ENCODE measurements at regions not wholly inside any gene's neighbourhood (a gene's known extent, or its start where the extent isn't known, plus 50 kb on each side); places are given as distances from the start of the nearest gene placed in this dataset.
"Not testable (repeated sequence)": the region's sequence is repeated elsewhere in the genome, so short reads cannot be mapped to it uniquely, and the experiment has no call there.

- no peak for ATAC-seq
- TF ChIP-seq, protein P1, sequence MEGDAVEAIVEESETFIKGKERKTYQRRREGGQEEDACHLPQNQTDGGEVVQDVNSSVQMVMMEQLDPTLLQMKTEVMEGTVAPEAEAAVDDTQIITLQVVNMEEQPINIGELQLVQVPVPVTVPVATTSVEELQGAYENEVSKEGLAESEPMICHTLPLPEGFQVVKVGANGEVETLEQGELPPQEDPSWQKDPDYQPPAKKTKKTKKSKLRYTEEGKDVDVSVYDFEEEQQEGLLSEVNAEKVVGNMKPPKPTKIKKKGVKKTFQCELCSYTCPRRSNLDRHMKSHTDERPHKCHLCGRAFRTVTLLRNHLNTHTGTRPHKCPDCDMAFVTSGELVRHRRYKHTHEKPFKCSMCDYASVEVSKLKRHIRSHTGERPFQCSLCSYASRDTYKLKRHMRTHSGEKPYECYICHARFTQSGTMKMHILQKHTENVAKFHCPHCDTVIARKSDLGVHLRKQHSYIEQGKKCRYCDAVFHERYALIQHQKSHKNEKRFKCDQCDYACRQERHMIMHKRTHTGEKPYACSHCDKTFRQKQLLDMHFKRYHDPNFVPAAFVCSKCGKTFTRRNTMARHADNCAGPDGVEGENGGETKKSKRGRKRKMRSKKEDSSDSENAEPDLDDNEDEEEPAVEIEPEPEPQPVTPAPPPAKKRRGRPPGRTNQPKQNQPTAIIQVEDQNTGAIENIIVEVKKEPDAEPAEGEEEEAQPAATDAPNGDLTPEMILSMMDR (IDR thresholded peaks at IDR 0.05) = no peak
- no peak overlapping the region for H3K4me3 Mint-ChIP-seq
- H3K27ac Mint-ChIP-seq = no peak overlapping the region
- peaks cover 2% of the 10 kb centered on the region for H3K9me3 Mint-ChIP-seq
- no peak for DNase-seq
- ChIA-PET CTCF (no interaction called here), POLR2A (no interaction called here)
- intact Hi-C loops (cut with micrococcal nuclease) = no loop called here
- no peaks in the 10 kb centered on the region for H3K27me3 Mint-ChIP-seq
- no peaks in the 10 kb centered on the region for H3K36me3 Mint-ChIP-seq (ENCODE audit: low read depth)
- no peaks in the 10 kb centered on the region for H3K4me1 Mint-ChIP-seq (ENCODE audit: low read depth)
Observed at GRCh38 chr11:98740321-98740720, 280.4 kb upstream of the CNTN5 start.

DNA sequence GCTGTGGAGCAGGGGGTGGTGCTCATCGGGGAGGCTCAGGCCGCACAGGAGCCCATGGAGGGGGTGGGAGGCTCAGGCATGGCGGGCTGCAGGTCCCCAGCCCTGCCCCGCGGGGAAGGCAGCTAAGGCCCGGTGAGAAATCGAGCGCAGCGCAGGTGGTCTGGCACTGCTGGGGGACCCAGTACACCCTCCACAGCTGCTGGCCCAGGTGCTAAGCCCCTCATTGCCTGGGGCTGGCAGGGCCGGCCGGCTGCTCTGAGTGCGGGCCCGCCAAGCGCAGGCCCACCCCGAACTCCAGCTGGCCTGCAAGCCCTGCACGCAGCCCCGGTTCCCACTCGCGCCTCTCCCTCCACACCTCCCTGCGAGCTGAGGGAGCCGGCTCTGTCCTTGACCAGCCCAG lies 257.3 kb upstream of the CNTN5 start:
- CTCF ChIA-PET; POLR2A ChIA-PET; ATAC-seq; H3K27me3 Mint-ChIP-seq; intact Hi-C loops (cut with micrococcal nuclease); H3K36me3 Mint-ChIP-seq (ENCODE audit: low read depth); H3K4me3 Mint-ChIP-seq; DNase-seq; H3K4me1 Mint-ChIP-seq (ENCODE audit: low read depth); H3K27ac Mint-ChIP-seq: not testable (repeated sequence)
- peaks cover 16% of the 10 kb centered on the region for H3K9me3 Mint-ChIP-seq

- POLR2A ChIA-PET = no interaction called here
- TF ChIP-seq, protein P1 (IDR thresholded peaks at IDR 0.05) = no peak
Observed at GRCh38 chr11:98766903-98767302, 253.8 kb upstream of the CNTN5 start.

DNA sequence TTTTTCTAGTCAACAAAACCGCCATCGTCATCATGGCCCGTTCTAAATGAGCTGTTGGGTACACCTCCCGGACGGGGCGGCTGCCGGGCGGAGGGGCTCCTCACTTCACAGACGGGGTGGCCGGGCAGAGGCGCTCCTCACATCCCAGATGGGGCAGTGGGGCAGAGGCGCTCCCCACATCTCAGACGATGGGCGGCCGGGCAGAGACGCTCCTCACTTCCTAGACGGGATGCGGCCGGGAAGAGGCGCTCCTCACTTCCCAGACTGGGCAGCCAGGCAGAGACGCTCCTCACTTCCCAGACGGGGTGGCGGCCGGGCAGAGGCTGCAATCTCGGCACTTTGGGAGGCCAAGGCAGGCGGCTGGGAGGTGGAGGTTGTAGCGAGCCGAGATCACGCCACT lies 250.7 kb upstream of the CNTN5 start:
- CTCF ChIA-PET = not testable (repeated sequence)

More at GRCh38 chr11:98766903-98767302, 253.8 kb upstream of the CNTN5 start:
- Mint-ChIP-seq H3K4me1 (ENCODE audit: low read depth) (no peaks in the 10 kb centered on the region), H3K27ac (no peak overlapping the region), H3K27me3 (no peaks in the 10 kb centered on the region), H3K36me3 (ENCODE audit: low read depth) (no peaks in the 10 kb centered on the region), H3K4me3 (no peak overlapping the region), H3K9me3 (peaks cover 16% of the 10 kb centered on the region)
- CTCF ChIA-PET = no interaction called here
- no peak for DNase-seq
- ATAC-seq = no peak
- intact Hi-C loops (cut with micrococcal nuclease) = no loop called here

GRCh38 chr11:98771791-98772190 lies 249.0 kb upstream of the CNTN5 start:
- H3K27me3 Mint-ChIP-seq = no peaks in the 10 kb centered on the region
- no peak overlapping the region for H3K4me3 Mint-ChIP-seq
- POLR2A ChIA-PET = no interaction called here
- CTCF ChIA-PET = no interaction called here
- no peaks in the 10 kb centered on the region for H3K4me1 Mint-ChIP-seq (ENCODE audit: low read depth)
- peaks cover 11% of the 10 kb centered on the region for H3K9me3 Mint-ChIP-seq
- no peak overlapping the region for H3K27ac Mint-ChIP-seq
- ATAC-seq (no peak), DNase-seq (no peak)
- intact Hi-C loops (cut with micrococcal nuclease) = no loop called here
- no peaks in the 10 kb centered on the region for H3K36me3 Mint-ChIP-seq (ENCODE audit: low read depth)
- TF ChIP-seq, protein P1 (IDR thresholded peaks at IDR 0.05) = no peak

More for the DNA sequence above, 250.7 kb upstream of the CNTN5 start:
- H3K36me3 Mint-ChIP-seq (ENCODE audit: low read depth); ATAC-seq; intact Hi-C loops (cut with micrococcal nuclease); H3K4me3 Mint-ChIP-seq; H3K4me1 Mint-ChIP-seq (ENCODE audit: low read depth); H3K27me3 Mint-ChIP-seq; H3K27ac Mint-ChIP-seq; DNase-seq; POLR2A ChIA-PET: not testable (repeated sequence)
- peaks cover 11% of the 10 kb centered on the region for H3K9me3 Mint-ChIP-seq

DNA sequence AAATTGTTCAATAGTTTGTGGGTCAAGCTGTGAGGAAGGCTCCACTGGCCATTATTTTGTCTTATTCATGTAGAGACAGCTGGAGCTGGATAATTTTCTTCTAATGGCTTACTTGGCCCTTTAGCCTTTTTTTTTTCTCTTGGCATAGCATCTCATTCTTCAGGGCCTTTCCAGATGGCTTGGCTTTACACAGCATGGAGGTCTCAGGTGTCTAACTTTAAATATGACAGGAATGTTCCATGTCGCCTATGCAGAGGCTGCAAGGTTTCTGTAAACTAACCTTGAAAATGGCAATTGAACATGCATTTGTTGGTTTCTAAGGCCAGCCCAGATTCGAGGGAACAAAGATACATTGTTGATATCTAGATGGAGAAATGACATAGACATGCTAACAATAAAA lies 247.9 kb upstream of the CNTN5 start:
- intact Hi-C loops (cut with micrococcal nuclease) = no loop called here
- DNase-seq (no peak), ATAC-seq (no peak)
- TF ChIP-seq, protein P1 (IDR thresholded peaks at IDR 0.05) = no peak
- Mint-ChIP-seq H3K36me3 (ENCODE audit: low read depth) (no peaks in the 10 kb centered on the region), H3K4me3 (no peak overlapping the region), H3K27ac (no peak overlapping the region), H3K27me3 (no peaks in the 10 kb centered on the region), H3K4me1 (ENCODE audit: low read depth) (no peaks in the 10 kb centered on the region), H3K9me3 (peaks cover 13% of the 10 kb centered on the region)
- POLR2A ChIA-PET = no interaction called here
- CTCF ChIA-PET = no interaction called here
